Heart left ventricle (tissue), 13 donors: ENCODE measurements at regions not wholly inside any gene's neighbourhood (a gene's known extent, or its start where the extent isn't known, plus 50 kb on each side); places are given as distances from the start of the nearest gene placed in this dataset.

Source experiments
- POLR2A ChIP-seq, 2 donors: fragments of 450-650 bp; IDR thresholded peaks; one replicate each; pipeline ENCODE4 v1.6.1; 2017; ENCODE audit warnings: antibody characterized with exemption in 2 of 2, mild to moderate bottlenecking in 2 of 2, moderate library complexity in 2 of 2
- TF ChIP-seq, protein P1 (sequence below), 12 donors: fragments of 200-600 bp; sonication (generic) in 4 of 12; IDR thresholded peaks; one replicate each; pipeline versions ENCODE4 v1.5.0 to v1.8.0; 2018 to 2022; ENCODE audit warnings: antibody characterized with exemption in 12 of 12, mild to moderate bottlenecking in 5 of 12
- donor health status: ischemic (EF 13 %, LVEDD 7.1; RV severe dilation, severe dysfunction).
- donor health status: DM: no; HTN: yes; CAD: no.
- donor health status: DM: no; HTN: no; CAD: no.
- donor health status: ischemic (EF 25% LVEDD 6.9; RV normal size, moderate dysfunction).
- donor health status: ischemic (EF 25% LVEDD 5.7; RV mildly dilated, moderate dysfunction).
- donor health status: ischemic (EF 35%, LVEDD 5.7; RV mildly dilated, moderate dysfunction).
- donor health status: nonischemic (EF 11% LVEDD 7.7; RV severe dilation, severe dysfunction).
- donor health status: DM: yes; HTN: yes; CAD: no.
- donor health status: PGD.
- donor health status: ischemic (EF 29% LVEDD 5.4; RV normal size, mild dysfunction).
- donor health status: nonischemic (EF 23%, LVEDD 6.1; RV moderate dilation, normal function).

DNA sequence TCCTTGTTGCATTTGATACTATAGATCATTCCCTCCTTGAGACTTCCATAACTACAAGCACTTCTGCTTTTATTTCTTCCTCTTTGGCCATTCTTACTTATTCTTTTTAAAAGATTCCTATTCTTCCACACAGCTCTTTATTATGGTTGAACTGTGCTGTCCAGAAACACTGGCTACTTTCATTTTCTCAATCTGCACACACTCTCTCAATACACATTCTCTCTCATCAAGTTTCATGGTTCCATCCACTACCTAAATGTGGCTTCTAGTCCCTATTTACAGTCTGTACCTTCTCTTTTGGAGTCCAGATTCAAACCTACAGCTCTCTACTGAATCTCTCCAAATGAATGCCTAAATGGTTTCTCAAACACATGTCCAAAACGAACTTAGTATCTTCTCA, 214.3 kb upstream of the RSPO3 start:
- no peak for TF ChIP-seq POLR2A (IDR thresholded peaks at IDR 0.05)
- TF ChIP-seq, protein P1, sequence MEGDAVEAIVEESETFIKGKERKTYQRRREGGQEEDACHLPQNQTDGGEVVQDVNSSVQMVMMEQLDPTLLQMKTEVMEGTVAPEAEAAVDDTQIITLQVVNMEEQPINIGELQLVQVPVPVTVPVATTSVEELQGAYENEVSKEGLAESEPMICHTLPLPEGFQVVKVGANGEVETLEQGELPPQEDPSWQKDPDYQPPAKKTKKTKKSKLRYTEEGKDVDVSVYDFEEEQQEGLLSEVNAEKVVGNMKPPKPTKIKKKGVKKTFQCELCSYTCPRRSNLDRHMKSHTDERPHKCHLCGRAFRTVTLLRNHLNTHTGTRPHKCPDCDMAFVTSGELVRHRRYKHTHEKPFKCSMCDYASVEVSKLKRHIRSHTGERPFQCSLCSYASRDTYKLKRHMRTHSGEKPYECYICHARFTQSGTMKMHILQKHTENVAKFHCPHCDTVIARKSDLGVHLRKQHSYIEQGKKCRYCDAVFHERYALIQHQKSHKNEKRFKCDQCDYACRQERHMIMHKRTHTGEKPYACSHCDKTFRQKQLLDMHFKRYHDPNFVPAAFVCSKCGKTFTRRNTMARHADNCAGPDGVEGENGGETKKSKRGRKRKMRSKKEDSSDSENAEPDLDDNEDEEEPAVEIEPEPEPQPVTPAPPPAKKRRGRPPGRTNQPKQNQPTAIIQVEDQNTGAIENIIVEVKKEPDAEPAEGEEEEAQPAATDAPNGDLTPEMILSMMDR (IDR thresholded peaks at IDR 0.05): no peak
